H1 (cell line): ENCODE measurements at regions not wholly inside any gene's neighbourhood (a gene's known extent, or its start where the extent isn't known, plus 50 kb on each side); places are given as distances from the start of the nearest gene placed in this dataset.

Experiments
- CTCF ChIA-PET: fragments of 300-600 bp; sonication (Branson Sonifier 250); formaldehyde crosslinking; loops from one replicate; lab custom pipeline; 2021; ENCODE audit not compliant: partially characterized antibody; lab: Charles Lee
- POLR2A ChIA-PET: fragments of 300-600 bp; sonication (Branson Sonifier 250); formaldehyde crosslinking; loops from one replicate; lab custom pipeline; 2021; ENCODE audit warnings: inconsistent platforms; ENCODE audit not compliant: partially characterized antibody; lab: Charles Lee
- DNase-seq, 2 experiments: peaks; one replicate each; pipeline versions ENCODE4 v3.0.0 to v3.0.0-alpha.2; 2010 to 2022; ENCODE audit warnings: low spot score in 2 of 2, low read depth in 1 of 2, mixed read lengths in 1 of 2
- FAIRE-seq: peaks from 2 replicates; lab custom pipeline; 2011; peaks lifted over from hg19 to GRCh38; lab: Jason Lieb, UNC
- H2AFZ ChIP-seq: 2 replicates; pipeline ENCODE4 v1.8.1; 2012; ENCODE audit warnings: low read length, inconsistent platforms
- H2AK5ac ChIP-seq: 2 replicates; pipeline ENCODE4 v1.6.1; 2013; ENCODE audit warnings: low read depth, low read length
- H2BK120ac ChIP-seq: replicated peaks from 2 replicates; pipeline ENCODE3; 2013; ENCODE audit warnings: low read depth, low read length, inconsistent platforms
- H2BK12ac ChIP-seq: 2 replicates; pipeline ENCODE4 v1.6.1; 2013; ENCODE audit warnings: low read depth, low read length
- H2BK15ac ChIP-seq: 2 replicates; pipeline ENCODE4 v1.6.1; 2013; ENCODE audit warnings: low read length
- H2BK20ac ChIP-seq: 2 replicates; pipeline ENCODE4 v1.6.1; 2013; ENCODE audit warnings: low read length
- H2BK5ac ChIP-seq: 2 replicates; pipeline ENCODE4 v1.6.1; 2013; ENCODE audit warnings: low read depth, low read length
- H3K14ac ChIP-seq: 2 replicates; pipeline ENCODE4 v1.6.1; 2013; ENCODE audit warnings: inconsistent platforms; ENCODE audit not compliant: insufficient read length
- H3K18ac ChIP-seq: 2 replicates; pipeline ENCODE4 v1.6.1; 2013; ENCODE audit warnings: low read length; ENCODE audit errors: extremely low read depth
- H3K23ac ChIP-seq: 2 replicates; pipeline ENCODE4 v1.6.1; 2013; ENCODE audit warnings: inconsistent platforms; ENCODE audit not compliant: insufficient read length
- H3K23me2 ChIP-seq: 2 replicates; pipeline ENCODE4 v1.6.1; 2013; ENCODE audit warnings: low read depth, low read length
- H3K27ac ChIP-seq: 2 replicates; pipeline ENCODE4 v1.6.1; 2011; ENCODE audit warnings: low read depth, low read length, inconsistent platforms
- H3K27me3 ChIP-seq, 4 experiments: replicated peaks in 1 of 4; 1 replicate in 1 of 4; 2 replicates in 3 of 4; pipeline versions ENCODE4 v1.6.1 to v1.8.1; 2011 to 2013; ENCODE audit warnings: low read length in 3 of 4, mild to moderate bottlenecking in 3 of 4, inconsistent platforms in 2 of 4, mixed read lengths in 2 of 4, moderate library complexity in 1 of 4; ENCODE audit not compliant: control insufficient read depth in 3 of 4, insufficient read depth in 3 of 4; ENCODE audit errors: extremely low read depth in 1 of 4
- H3K36me3 ChIP-seq, 4 experiments: 2 replicates each; pipeline versions ENCODE4 v1.6.1 to v1.8.1; 2011 to 2013; ENCODE audit warnings: mild to moderate bottlenecking in 4 of 4, low read length in 3 of 4, moderate library complexity in 2 of 4, control low read depth in 1 of 4, inconsistent platforms in 1 of 4; ENCODE audit not compliant: insufficient read depth in 4 of 4, control insufficient read depth in 2 of 4
- H3K4ac ChIP-seq: replicated peaks from 2 replicates; pipeline ENCODE3; 2013; ENCODE audit warnings: low read length, low read depth, mixed read lengths, inconsistent platforms; ENCODE audit not compliant: insufficient read length
- H3K4me1 ChIP-seq, 4 experiments: replicated peaks in 1 of 4; 1 replicate in 1 of 4; 2 replicates in 3 of 4; pipeline versions ENCODE4 v1.6.1 to v1.8.1; 2011 to 2013; ENCODE audit warnings: low read length in 3 of 4, inconsistent platforms in 2 of 4, mixed read lengths in 1 of 4; ENCODE audit not compliant: insufficient read depth in 4 of 4, control insufficient read depth in 3 of 4
- H3K4me2 ChIP-seq, 2 experiments: 2 replicates each; pipeline versions ENCODE4 v1.6.1 to v1.8.1; 2011 to 2013; ENCODE audit warnings: low read depth in 2 of 2, low read length in 2 of 2, control low read depth in 1 of 2, inconsistent platforms in 1 of 2, mild to moderate bottlenecking in 1 of 2; ENCODE audit not compliant: insufficient read depth in 1 of 2
- H3K4me3 ChIP-seq, 4 experiments: fragments of 200-600, 300-600 bp in 1 of 4; sonication (generic), shearing (Covaris generic), sonication (Bioruptor Twin) in 1 of 4; 2 replicates each; pipeline versions ENCODE4 v1.5.1 to v1.8.1; 2011 to 2016; ENCODE audit warnings: low read length in 4 of 4, low read depth in 3 of 4, control low read depth in 2 of 4, inconsistent platforms in 2 of 4, mild to moderate bottlenecking in 2 of 4, mixed read lengths in 1 of 4, moderate library complexity in 1 of 4; ENCODE audit not compliant: insufficient read depth in 2 of 4; ENCODE audit errors: extremely low read depth in 1 of 4
- H3K56ac ChIP-seq: replicated peaks from 2 replicates; pipeline ENCODE3; 2013; ENCODE audit warnings: low read depth, mild to moderate bottlenecking, mixed read lengths, low read length, inconsistent platforms; ENCODE audit not compliant: insufficient read length
- H3K79me1 ChIP-seq: 2 replicates; pipeline ENCODE4 v1.6.1; 2013; ENCODE audit warnings: low read depth, low read length, control low read depth
- H3K79me2 ChIP-seq, 2 experiments: 2 replicates each; pipeline versions ENCODE4 v1.6.1 to v1.8.1; 2012 to 2013; ENCODE audit warnings: low read length in 2 of 2, mild to moderate bottlenecking in 2 of 2, inconsistent platforms in 1 of 2; ENCODE audit not compliant: insufficient read depth in 2 of 2, control insufficient read depth in 1 of 2
- H3K9ac ChIP-seq, 4 experiments: replicated peaks in 1 of 4; 1 replicate in 1 of 4; 2 replicates in 3 of 4; pipeline versions ENCODE4 v1.6.1 to v1.8.1; 2011 to 2013; ENCODE audit warnings: low read depth in 3 of 4, low read length in 3 of 4, control low read depth in 2 of 4, mild to moderate bottlenecking in 2 of 4, moderate library complexity in 2 of 4, inconsistent platforms in 1 of 4; ENCODE audit errors: extremely low read depth in 1 of 4
- H3K9me3 ChIP-seq, 2 experiments: 2 replicates each; pipeline versions ENCODE4 v1.6.1 to v1.8.1; 2012 to 2013; ENCODE audit warnings: mild to moderate bottlenecking in 2 of 2, moderate library complexity in 2 of 2, control low read depth in 1 of 2, inconsistent platforms in 1 of 2, low read depth in 1 of 2, low read length in 1 of 2, mixed read lengths in 1 of 2; ENCODE audit not compliant: insufficient read depth in 2 of 2
- H4K20me1 ChIP-seq, 2 experiments: replicated peaks in 1 of 2; 2 replicates each; pipeline versions ENCODE3 to v1.8.1; 2011 to 2013; ENCODE audit warnings: inconsistent platforms in 2 of 2, low read length in 2 of 2, mild to moderate bottlenecking in 1 of 2; ENCODE audit not compliant: insufficient read depth in 2 of 2, control insufficient read depth in 1 of 2
- H4K5ac ChIP-seq: 2 replicates; pipeline ENCODE4 v1.6.1; 2013; ENCODE audit warnings: low read length, low read depth, mixed read lengths, inconsistent platforms; ENCODE audit not compliant: insufficient read length
- H4K8ac ChIP-seq: 2 replicates; pipeline ENCODE4 v1.8.0; 2013; ENCODE audit warnings: mild to moderate bottlenecking, moderate library complexity, low read length, inconsistent platforms; ENCODE audit not compliant: insufficient read depth; ENCODE audit errors: extremely low read depth
- H4K91ac ChIP-seq: replicated peaks from 2 replicates; pipeline ENCODE3; 2013; ENCODE audit warnings: low read length, mixed read lengths, inconsistent platforms; ENCODE audit not compliant: insufficient read length
- ASH2L ChIP-seq: fragments of 200-600, 300-600 bp; sonication (generic); IDR thresholded peaks from one replicate; pipeline ENCODE4 v1.7.1; 2017; ENCODE audit warnings: low read length
- CTCF ChIP-seq, 3 experiments: IDR thresholded peaks; 1 replicate in 2 of 3; 2 replicates in 1 of 3; pipeline versions ENCODE4 v1.5.1 to v1.6.1; 2011; ENCODE audit warnings: low read length in 3 of 3, mild to moderate bottlenecking in 3 of 3, inconsistent platforms in 2 of 3, low read depth in 1 of 3, moderate library complexity in 1 of 3; ENCODE audit not compliant: insufficient read depth in 1 of 3; ENCODE audit errors: control extremely low read depth in 1 of 3
- EZH2 ChIP-seq: fragments of 200-600 bp; sonication (generic); IDR thresholded peaks from 2 replicates; pipeline ENCODE4 v1.7.1; 2012; ENCODE audit warnings: low read depth, mild to moderate bottlenecking, moderate library complexity, low read length, inconsistent platforms; ENCODE audit not compliant: severe bottlenecking
- GTF2F1 ChIP-seq: IDR thresholded peaks from 2 replicates; pipeline ENCODE4 v1.6.1; 2012; ENCODE audit warnings: low read depth, low read length, improper control_type of control experiment, borderline replicate concordance
- JUN ChIP-seq: IDR thresholded peaks from 2 replicates; pipeline ENCODE4 v1.6.1; 2011; ENCODE audit warnings: low read depth, mild to moderate bottlenecking, improper control_type of control experiment, low read length
- KDM1A ChIP-seq: fragments of 200-600, 300-600 bp; sonication (generic); IDR thresholded peaks from 2 replicates; pipeline ENCODE4 v1.7.1; 2016; ENCODE audit warnings: mild to moderate bottlenecking, low read length, borderline replicate concordance
- NRF1 ChIP-seq: IDR thresholded peaks from 2 replicates; pipeline ENCODE4 v1.6.1; 2011; ENCODE audit warnings: mild to moderate bottlenecking, low read depth, low read length, improper control_type of control experiment
- RAD21 ChIP-seq, 2 experiments: IDR thresholded peaks in 1 of 2; conservative IDR thresholded peaks in 1 of 2; 2 replicates each; pipeline ENCODE4 v1.6.1; 2011; ENCODE audit warnings: low read depth in 2 of 2, low read length in 2 of 2, improper control_type of control experiment in 1 of 2, inconsistent platforms in 1 of 2, mild to moderate bottlenecking in 1 of 2, moderate library complexity in 1 of 2
- SIRT6 ChIP-seq: IDR thresholded peaks from one replicate; pipeline ENCODE4 v1.7.1; 2012; ENCODE audit warnings: low read length, inconsistent platforms
- SIX5 ChIP-seq: IDR thresholded peaks from 2 replicates; pipeline ENCODE4 v1.6.1; 2011; ENCODE audit warnings: mild to moderate bottlenecking, low read depth, low read length
- SP4 ChIP-seq: IDR thresholded peaks from 2 replicates; pipeline ENCODE4 v1.6.1; 2012; ENCODE audit warnings: low read length, inconsistent platforms
- TEAD4 ChIP-seq: IDR thresholded peaks from 2 replicates; pipeline ENCODE4 v1.6.1; 2012; ENCODE audit warnings: low read depth, low read length, inconsistent platforms, mixed read lengths
- YY1 ChIP-seq: IDR thresholded peaks from 2 replicates; pipeline ENCODE4 v1.6.1; 2011; ENCODE audit warnings: low read depth, mild to moderate bottlenecking, low read length
- WGBS, 2 experiments: shearing (Covaris generic) in 1 of 2; methylation state at CpG; one replicate each; pipeline versions ENCODE4 v1.1.6 to v1.1.7; 2013 to 2015; ENCODE audit warnings: low lambda C conversion rate in 2 of 2, mixed read lengths in 2 of 2, inconsistent platforms in 1 of 2, low coverage in 1 of 2, missing lambda C conversion rate in 1 of 2; ENCODE audit not compliant: insufficient replicate concordance in 2 of 2, insufficient coverage in 1 of 2, insufficient read length in 1 of 2; ENCODE audit errors: extremely low coverage in 1 of 2, missing lambda C conversion rate in 1 of 2; 5-methylcytosine and 5-hydroxymethylcytosine counted together

- no peak overlapping the region for H2AFZ ChIP-seq
- H3K9me3 ChIP-seq: no peaks in the 10 kb centered on the region
- no peak overlapping the region for H2BK5ac ChIP-seq
- no peak overlapping the region for H3K18ac ChIP-seq
- H2BK120ac ChIP-seq: no peak overlapping the region
- H3K27me3 ChIP-seq: no peaks in the 10 kb centered on the region
- H4K8ac ChIP-seq: no peak overlapping the region
- H3K4me3 ChIP-seq: no peak overlapping the region
- no peaks in the 10 kb centered on the region for H3K4me1 ChIP-seq
- no peak overlapping the region for H2BK15ac ChIP-seq
- no peak overlapping the region for H2AK5ac ChIP-seq
- H2BK20ac ChIP-seq: no peak overlapping the region
- H2BK12ac ChIP-seq: no peak overlapping the region
- H3K79me1 ChIP-seq: no peaks in the 10 kb centered on the region
- H4K91ac ChIP-seq: no peak overlapping the region
- no peak overlapping the region for H3K27ac ChIP-seq
- H3K79me2 ChIP-seq: no peaks in the 10 kb centered on the region
- no peak for DNase-seq
- H3K4ac ChIP-seq: no peak overlapping the region
- H3K23me2 ChIP-seq: no peaks in the 10 kb centered on the region
- WGBS, 2 experiments: 94% methylated on average over 3 of the region's 3 CpGs; no CpG with 5 or more reads in 1 of the 2 experiments
- no peak for FAIRE-seq
- no peak overlapping the region for H4K5ac ChIP-seq
- no peak overlapping the region for H3K9ac ChIP-seq
- ChIA-PET CTCF (interaction anchor here (0.9 to 1.8 kb wide), 3 partner anchors 10 to 329 kb away, joined by 3 to 4 read pairs (median 3); no protein-coding TSS in a partner anchor), POLR2A (no interaction called here)
- H3K23ac ChIP-seq: no peak overlapping the region
- no peaks in the 10 kb centered on the region for H4K20me1 ChIP-seq
- no peak overlapping the region for H3K14ac ChIP-seq
- no peak overlapping the region for H3K4me2 ChIP-seq
- H3K36me3 ChIP-seq: no peaks in the 10 kb centered on the region
- no peak overlapping the region for H3K56ac ChIP-seq
- TF ChIP-seq SIRT6 (no peak), GTF2F1 (no peak), YY1 (no peak), TEAD4 (no peak), JUN (no peak), NRF1 (no peak), SIX5 (no peak), SP4 (no peak), EZH2 (no peak), CTCF (IDR thresholded peaks at IDR 0.05; ENCODE audit: control extremely low read depth in 1 of 3, insufficient read depth in 1 of 3, low read depth in 1 of 3, low read length in 3 of 3) (no peak), KDM1A (no peak), RAD21 (IDR thresholded peaks at IDR 0.05 in 1 of 2, conservative IDR thresholded peaks at IDR 0.05 in 1 of 2; ENCODE audit: low read depth in 2 of 2, low read length in 2 of 2) (no peak), ASH2L (no peak)
Measured at GRCh38 chr4:145280541-145280940, 100.2 kb upstream of the OTUD4 start.
